Stimulated activated naive CD4-positive, alpha-beta T cell (primary cell): ENCODE measurements at regions not wholly inside any gene's neighbourhood (a gene's known extent, or its start where the extent isn't known, plus 50 kb on each side); places are given as distances from the start of the nearest gene placed in this dataset.

ENCODE experiments used
- DNase-seq, 6 experiments: peaks; one replicate each; lab custom pipeline; 2025; lab: John Stamatoyannopoulos, UW

DNA sequence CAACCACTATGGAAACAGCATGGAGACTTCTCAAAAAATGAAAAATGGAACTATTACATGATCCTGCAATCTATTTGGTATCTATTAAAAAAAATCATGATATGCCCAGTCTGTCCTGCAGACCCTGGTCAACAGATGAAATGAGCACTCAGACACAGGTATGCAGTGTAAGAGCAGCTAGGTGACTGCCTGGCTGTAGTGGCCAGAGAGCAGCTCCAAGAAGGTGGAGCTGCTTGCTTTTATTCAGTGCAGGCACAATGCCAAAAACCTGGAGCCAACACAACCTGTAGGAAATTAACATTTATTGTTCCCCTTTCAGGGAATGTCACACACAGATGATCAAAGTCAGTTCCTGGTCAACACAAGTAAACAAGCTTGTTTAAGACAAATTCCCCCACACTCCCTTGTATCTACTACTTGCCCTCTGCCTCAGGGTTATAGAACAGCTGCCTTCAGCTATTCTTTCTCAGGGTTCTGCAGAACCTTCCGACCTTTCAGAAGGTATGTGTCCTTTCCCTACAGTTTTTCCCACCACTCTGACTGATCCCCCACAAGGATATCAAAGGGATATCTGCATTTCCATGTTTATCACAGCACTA is 933.7 kb upstream of the SLITRK5 start:
- no peak for DNase-seq

DNA sequence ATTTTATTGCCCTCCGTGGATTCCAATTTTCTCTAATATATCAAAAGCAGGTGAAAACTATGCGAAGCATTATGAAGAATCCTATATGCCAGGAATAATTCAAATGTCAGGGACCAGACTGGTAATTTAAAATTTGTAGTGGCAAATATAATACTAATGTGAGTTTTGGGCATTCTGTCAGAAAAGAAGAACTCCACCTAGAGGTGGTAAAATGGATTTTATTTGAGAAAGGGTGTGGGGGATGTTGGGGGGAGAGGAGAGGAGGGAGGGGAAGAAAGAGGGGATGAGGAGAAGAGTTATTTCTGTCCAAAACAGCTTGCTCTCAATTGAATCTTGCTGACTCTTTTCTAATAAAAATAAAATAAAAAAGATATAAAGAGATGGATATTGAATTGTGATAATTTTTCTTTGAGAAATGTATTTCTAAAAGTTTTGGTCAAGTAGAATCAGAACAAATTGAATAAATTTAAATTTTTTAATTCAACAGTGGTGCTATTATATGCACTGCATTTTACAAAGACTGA is 929.3 kb upstream of the SLITRK5 start:
- DNase-seq = no peak

DNA sequence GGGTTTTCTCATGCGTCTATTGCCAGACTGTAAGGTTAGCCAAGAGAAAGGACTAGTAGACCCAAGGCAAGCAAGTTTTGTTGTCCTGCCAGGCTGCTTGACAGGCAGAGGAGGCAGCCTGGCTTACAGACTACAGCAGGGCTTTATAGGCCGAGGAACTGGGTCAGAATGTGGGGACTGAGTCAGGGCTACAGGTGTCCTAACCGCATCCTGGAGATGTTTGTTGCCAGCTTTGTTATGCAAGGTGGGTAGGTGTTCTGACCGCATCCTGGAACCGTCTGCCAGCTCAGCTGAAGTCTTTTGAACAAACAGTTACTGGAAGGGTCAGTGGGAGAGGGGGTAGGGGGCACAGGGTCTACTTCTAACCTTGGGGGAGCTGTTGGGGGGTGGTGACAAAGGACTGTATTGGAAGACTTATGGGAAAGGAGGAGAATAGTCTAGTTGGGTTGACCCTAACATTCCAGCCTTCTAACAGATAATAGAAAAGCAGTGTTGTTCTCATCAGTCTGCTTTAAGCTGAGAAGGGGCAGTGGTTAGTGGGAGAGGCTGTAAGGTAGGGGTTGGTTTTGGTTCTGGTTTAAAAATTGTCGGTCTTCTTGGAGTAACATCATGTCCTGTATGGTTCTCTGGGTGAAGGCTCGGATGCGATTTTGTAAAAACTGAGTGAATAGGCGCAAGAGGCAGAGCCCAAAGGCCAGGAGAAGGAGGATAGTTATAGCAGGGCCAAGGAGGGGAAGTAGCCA is 913.8 kb upstream of the SLITRK5 start:
- no peak for DNase-seq

DNA sequence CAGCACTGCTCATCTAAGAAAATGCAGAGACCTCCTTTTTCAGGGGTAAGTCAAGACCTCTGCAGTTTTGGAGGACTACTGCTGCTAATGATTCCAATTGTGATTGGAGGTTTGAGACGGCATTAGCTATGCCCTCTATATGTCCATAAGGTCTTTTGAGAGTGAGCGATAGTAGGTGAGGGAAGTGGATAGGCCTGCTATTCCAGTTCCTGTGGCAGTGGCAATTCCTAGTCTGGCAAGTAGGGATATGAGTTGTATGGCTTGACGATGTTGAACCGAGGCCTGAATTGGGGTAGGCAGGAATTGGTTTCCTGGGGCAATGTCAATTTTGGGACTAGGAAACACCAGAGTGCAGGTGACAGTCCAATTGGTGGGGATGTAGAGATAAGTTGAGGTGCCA is 913.1 kb upstream of the SLITRK5 start:
- no peak for DNase-seq

DNA sequence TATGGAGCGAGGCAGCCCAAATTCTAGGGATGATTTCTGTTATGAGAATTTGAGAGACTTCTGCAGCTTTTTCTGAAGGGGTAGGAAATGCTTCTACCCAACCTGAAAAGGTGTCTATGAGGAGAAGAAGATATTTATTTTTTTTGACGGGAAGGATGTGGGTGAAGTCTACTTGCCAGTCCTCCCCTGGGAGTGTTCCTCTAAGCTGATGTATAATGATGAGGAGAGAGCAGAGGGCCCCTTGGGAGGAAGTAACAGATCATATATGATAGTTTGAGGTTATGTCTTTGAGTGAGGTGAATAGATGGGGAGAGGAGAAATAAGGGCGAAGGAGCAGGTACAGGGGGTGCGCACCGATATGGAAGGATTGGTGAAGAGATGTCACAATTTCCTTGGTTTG is 910.6 kb upstream of the SLITRK5 start:
- DNase-seq = no peak

DNA sequence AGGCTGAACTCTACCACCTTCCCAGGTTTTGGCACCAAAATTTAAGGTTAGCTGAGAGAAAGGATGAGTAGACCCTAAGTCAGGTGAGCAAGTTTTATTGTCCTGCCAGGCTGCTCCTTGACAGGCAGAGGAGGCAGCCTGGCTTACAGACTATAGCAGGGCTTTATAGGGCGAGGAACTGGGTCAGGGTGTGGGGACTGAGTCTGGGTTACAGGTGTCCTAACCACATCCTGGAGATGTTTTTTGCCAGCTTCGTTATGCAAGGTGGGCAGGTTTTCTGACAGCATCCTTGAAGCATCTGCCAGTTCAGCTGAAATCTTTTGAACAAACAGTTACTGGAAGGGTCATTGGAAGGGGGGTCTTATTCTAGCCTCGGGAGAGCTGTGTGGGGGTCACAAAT is 905.7 kb upstream of the SLITRK5 start:
- no peak for DNase-seq

DNA sequence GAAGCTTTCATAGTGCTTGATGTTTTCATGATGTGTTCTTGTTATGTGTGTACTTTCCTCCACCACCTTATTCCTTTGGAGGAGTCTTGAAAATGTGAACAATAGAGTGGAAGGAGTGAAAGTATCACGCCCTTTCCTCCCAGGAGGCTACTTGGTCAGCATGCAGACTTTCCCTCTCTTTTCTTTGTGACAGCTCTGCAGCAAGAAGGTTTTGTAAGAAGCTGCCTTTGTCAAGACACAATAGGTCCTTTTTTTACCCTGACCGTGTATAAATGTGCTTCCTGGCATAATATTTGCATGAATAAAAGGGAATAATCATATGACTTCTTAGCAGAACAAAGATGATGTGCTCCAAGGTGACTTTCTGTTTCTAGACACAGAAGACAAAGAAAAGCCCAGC is 882.6 kb upstream of the SLITRK5 start:
- no peak for DNase-seq

DNA sequence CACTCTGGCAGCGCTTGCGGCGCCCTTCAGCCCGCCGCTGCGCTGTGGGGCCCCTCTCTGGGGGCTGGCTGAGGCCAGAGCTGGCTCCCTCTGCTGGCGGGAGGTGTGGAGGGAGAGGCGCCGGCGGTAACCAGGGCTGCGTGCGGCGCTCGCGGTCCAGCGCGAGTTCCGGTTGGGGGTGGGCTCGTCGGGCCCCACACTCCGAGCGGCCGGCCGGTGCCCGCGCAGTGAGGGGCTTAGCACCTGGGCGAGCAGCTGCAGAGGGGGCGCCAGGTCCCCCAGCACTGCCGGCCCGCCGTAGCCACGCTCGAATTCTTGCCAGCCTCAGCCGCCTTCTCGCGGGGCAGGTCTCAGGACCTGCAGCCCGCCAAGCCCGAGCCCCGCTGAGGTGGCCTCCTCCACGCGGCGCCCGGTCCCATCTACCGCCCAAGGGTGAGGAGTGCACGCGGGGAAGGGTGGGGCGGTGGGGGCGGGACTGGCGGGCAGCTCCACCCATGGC is 879.0 kb upstream of the SLITRK5 start:
- no peak for DNase-seq

DNA sequence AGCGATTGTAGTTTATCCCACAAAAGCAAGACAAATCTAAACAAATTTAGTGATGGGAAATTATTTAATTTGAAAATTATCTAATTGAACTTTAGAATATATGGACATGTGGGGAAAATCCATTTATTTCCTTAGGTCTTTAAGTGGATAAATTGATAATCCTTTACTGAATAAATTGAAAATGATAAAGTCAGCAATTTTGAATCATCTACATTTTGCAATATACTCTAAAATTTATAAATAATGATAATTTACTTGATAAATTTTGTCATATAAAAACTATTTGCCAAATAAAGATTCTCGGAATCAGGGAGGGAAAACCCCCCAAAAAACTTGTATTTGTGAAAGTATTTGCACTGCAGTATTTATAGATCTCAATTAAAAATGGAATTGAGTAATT is 875.3 kb upstream of the SLITRK5 start:
- no peak for DNase-seq

DNA sequence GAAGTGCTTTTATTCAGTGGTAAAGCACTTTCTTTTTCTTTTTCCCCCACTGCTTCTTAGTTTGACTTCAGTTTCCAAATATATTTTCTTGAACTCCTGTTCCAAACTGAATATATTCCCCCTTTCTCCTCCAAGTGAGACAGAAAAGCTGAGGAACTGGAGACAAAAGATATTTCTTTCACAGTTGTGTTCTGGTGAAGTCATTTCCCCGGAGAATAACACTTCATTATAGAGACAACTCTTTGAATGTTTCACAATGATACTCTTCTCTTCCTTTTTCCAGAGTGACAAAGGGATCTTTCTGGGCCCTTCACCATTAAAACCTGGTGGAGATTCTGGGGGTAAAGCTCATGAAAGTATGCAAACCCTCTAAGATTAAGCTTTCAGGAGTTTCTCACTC is 860.8 kb upstream of the SLITRK5 start:
- no peak for DNase-seq

DNA sequence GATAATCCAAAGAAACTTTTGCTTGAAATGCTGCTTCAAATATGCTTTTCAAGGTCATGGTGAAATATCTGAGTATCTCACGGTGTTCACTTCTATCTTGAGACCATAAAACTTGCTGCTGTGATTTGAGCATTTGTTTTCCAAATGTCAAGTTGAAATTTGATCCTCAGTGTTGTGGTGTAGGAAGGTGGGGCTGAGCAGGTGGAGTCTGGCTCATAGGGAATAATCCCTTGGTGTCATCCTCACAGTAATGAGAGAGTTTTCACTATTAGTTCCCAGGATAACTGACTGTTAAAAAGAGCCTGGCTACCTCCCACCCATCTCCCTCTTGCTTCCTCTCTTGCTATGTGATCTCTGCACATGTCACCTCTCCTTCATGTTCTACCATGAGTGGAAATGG is 858.0 kb upstream of the SLITRK5 start:
- DNase-seq = no peak

DNA sequence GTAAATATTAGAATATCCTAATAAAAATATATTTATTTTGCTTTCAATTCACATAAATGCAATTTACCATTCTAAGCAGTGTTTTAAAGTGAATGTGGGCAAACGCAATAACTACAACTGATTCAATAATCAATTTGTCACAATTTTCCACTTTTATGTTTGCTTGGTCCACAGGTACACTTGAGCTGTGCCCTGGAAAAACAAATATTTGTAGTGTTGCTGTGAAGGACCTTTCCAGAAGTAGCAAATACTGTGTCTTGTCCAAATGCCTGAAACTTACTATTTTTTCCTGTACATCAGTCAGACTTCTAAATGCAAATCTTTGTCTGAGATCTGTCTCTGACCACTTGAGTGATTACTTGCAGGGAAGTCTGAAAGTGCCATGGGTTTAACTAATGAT is 845.8 kb upstream of the SLITRK5 start:
- no peak for DNase-seq

DNA sequence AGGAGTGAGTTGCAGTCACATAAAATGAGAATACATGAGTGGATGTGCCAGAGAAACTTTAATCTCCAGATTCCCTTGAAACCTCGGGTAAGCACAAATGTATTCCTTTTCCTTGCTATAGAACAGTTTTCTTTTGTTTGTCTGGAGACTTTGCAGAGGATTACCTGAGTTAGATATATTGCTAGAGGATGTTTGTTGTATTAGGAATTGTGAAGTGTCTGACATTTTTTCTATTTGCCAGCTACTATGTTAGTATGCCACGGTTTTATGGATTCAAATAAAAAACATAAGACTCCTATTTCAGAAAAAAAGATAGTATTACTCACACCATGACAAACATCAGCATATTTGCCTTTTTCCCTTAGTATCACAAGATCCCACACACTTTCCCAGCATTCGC is 844.9 kb upstream of the SLITRK5 start:
- no peak for DNase-seq

DNA sequence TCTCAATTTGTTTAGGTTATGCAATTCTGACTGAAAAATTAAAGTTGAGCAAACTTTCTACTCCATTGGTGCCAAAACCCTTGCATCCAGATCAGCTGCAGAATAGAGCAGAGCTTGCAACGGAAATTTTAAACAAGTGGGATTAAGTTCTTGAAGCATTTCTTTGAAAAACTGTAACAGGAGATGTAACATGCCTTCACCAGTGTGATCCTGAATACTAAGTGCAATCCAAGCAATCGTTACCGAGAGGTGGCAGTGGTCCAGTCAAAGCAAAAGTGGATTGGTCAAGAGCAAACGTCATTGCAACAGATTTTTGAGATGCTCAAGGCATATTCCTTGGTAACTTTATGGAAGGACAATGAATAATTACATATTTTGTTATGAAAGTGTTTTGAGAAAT is 841.1 kb upstream of the SLITRK5 start:
- no peak for DNase-seq

DNA sequence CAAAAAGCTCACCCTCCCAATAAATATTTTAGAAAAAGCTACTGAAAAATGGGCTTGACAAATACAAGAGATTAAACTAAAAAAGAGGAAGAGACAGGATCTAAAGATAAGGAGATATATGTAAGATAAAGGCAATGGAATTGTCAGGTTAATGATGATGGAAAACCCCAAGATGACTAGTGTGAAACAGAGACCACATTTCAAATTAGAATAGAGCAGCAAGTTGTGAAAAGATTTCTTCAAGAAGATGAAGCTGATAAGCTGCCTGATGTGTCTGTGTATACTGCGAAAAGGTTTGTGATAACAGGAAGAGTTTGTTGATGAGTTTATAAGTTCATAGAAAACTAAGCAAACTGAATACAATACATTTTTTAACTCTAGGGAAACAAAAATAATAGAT is 840.1 kb upstream of the SLITRK5 start:
- no peak for DNase-seq

DNA sequence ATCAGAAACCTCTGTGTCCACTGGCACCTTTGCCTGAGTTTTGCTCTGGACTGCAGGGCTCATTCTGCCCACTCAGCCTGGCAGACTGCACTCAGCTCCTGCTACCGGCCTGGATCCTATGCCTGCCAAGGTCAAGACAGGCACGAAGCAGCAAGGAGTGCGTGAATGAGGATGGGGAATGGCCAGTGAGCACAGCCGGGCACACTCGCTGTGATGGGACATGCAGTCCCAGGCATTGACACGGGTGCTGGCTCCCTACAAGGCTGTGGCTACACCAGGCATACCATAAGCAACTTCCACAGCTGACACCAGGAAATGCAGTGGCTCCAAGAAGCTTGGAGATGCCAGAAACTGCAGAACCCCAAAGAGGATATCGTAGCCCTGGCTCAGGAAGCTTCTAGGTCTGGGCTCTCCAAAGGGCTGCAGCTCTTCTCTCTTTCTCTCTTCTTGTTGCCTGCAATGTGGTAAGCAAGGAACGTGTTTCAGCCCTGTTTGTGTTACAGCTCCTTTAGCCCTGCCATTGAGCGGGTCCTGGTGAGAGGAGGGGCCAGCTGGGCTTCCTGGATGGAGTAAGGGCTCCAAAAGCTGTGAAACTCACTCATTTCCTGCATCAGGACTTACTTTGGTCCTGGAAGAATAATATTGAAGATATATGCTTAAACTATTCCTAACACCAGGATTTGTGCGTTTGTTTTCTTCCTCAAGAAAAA is 832.6 kb upstream of the SLITRK5 start:
- no peak for DNase-seq

DNA sequence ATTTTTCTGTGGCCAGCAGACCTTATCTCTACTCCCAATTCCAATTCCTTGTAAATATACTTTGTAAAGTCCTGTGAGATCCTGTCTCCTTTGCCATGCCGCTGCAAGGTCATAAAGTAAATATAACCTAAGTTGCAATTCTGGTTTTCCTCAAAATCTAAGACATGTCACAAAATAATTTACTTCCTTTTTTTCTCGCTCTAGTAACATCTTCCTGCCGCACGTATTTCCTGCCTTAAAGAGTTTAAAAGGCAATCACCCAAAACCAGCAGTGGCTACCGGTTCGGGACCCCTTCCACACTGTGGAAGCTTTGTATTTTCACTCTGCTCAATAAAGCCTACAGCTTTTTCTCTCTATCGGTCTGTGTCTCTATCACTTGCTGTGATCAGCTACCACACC is 832.0 kb upstream of the SLITRK5 start:
- no peak for DNase-seq

DNA sequence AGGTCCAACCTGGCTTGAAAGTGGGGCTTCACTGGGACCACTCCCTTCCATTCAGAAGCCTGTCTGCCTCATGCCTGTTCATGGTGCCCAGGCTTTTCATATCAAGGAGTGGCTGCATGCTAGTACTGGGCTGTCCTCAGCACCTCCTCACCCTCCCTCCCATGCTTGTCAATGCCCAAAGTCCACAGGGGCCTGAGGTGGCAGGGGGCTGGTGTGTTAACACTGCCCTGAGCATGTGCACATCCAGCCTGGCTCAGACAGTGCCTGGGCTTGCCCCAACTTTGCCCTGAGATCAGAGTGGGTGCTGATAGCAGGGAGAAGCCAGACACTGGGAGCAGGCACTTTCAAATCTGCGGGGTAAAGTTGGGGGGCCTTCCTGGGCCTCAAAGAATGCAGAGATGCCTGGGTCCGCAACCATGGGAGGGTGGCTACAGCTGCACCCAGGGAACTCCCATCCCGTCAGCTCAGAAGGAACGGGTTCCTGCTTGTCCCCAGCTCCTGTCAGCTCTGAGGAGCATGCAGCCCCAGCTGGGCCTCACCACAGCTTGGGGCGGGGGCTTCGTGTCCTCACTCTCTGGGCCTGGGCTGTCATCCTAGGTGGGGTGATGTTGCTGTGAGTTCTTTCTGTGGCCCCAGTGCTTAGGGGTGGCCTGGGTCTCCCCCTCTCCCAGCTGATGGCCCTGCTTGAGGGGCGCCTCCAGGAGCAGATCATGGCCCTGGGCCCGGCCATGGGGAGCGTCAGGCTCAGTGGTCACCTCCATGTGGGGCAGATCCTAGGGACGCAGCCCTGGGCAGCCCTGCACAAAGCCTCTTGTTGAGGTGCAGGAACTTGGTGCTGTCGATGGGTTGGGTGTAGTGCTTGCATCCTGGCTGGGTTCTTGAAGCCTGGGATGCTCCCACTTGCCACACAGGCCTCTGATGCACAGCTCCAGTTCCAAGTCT is 830.6 kb upstream of the SLITRK5 start:
- DNase-seq = no peak

DNA sequence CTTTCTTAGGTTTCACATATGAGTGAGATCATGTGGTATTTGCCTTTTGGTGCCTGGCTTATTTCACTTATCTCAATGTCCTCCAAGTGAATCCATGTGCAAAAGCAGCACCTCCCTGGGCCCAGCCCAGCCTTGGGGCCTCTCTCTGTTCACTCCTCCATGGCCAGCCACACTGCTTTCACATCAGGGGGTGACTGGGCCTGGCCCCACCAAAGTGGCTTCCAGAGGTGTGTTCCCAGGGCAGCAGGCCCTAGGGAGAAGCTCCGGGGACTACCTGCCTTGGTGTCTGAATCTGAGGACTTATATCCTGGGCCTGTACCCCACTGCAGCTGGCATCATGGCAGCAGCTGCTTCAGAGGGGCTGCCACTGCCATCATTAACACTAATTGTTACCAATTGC is 829.9 kb upstream of the SLITRK5 start:
- no peak for DNase-seq

DNA sequence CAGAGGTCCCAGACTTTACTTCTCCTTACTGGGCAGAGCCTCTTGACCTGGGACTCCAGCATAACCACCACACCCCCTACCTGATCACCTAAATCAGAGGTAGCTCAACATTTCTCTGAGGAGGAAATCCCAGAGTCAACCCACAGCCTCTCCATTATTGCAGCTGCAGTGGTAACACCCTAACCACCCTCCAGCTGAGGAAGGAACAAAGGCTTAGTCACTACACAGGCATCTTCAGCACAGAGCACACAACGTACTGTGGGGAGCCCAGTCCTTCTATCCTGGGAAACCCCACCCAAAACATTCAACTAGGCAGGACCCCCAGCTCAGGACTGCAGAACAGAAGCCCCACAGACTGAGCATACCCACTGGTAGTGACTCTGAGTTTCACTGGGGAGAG is 824.7 kb upstream of the SLITRK5 start:
- DNase-seq = no peak

DNA sequence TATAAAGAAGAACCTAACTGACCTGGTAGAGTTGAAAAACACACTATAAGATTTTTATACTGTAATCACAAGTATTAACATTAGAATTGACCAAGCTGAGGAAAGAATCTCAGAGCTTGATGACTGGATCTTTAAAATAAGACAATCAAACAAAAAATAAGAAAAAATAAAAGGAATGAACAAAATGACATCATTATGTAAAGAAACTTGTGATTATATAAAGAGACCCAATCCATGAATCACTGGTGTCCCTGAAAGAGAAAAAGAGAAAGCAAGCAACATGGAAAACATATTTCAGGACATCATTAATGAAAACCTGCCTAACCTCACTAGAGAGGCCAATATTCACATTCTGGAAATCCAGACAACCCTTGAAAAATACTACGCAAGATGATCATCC is 822.5 kb upstream of the SLITRK5 start:
- no peak for DNase-seq

DNA sequence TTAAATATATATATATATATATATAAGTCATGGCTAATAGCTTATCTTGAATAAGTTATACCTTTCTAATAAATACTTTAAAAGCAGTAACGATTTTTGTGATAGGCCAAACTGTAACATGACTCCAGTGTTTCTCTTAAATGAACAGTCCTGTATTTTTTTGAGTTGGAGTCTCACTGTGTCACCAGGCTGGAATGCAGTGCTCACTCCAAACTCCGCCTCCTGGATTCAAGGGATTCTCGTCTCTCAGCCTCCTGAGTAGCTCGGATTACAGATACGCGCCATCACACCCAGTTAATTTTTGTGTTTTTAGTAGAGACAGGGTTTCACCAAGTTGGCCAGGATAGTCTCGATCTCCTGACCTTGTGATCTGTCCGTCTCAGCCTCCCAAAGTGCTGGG is 814.2 kb upstream of the SLITRK5 start:
- no peak for DNase-seq
